ENCODE measurements at regions not wholly inside any gene's neighbourhood (a gene's known extent, or its start where the extent isn't known, plus 50 kb on each side); places are given as distances from the start of the nearest gene placed in this dataset.

- TF ChIP-seq CTCF (IDR thresholded peaks at IDR 0.05; ENCODE audit: borderline replicate concordance, extremely low read depth, insufficient read depth), result no peak
- FAIRE-seq, result no peak
- intact Hi-C loops (cut with DNase I), result no loop called here
- no peaks in the 10 kb centered on the region for H3K36me3 ChIP-seq (ENCODE audit: control insufficient read depth in 2 of 3, insufficient read depth in 3 of 3, low read length in 3 of 3)
- H3K4me3 ChIP-seq (ENCODE audit: low read length in 3 of 3), result no peak overlapping the region
- H3K9ac ChIP-seq (ENCODE audit: low read length in 3 of 3), result no peak overlapping the region
- H3K4me1 ChIP-seq (ENCODE audit: control insufficient read depth in 2 of 3, insufficient read depth in 2 of 3, low read depth in 1 of 3, low read length in 3 of 3), result no peaks in the 10 kb centered on the region
- no peak for DNase-seq
- peaks cover 26% of the 10 kb centered on the region for H3K27me3 ChIP-seq (ENCODE audit: control insufficient read depth, insufficient read depth, low read length)
- no peak overlapping the region for H3K27ac ChIP-seq (ENCODE audit: low read depth in 2 of 2, low read length in 2 of 2)
- H3K9me3 ChIP-seq (ENCODE audit: control insufficient read depth in 2 of 3, insufficient read depth in 1 of 3, low read length in 3 of 3), result peaks cover 0 to 4% (median 2%) of the 10 kb centered on the region in 3 donors
These were observed 196.1 kb downstream of the TRIM27 start for GRCh38 chr6:28727559-28728211.

- intact Hi-C loops (cut with DNase I), result no loop called here
- no peak overlapping the region for H3K27ac ChIP-seq (ENCODE audit: low read depth in 2 of 2, low read length in 2 of 2)
- peaks cover 46% of the 10 kb centered on the region for H3K27me3 ChIP-seq (ENCODE audit: control insufficient read depth, insufficient read depth, low read length)
These were observed 194.0 kb downstream of the TRIM27 start for GRCh38 chr6:28729501-28730402.

GRCh38 chr6:28732052-28732451, 191.7 kb downstream of the TRIM27 start:
- FAIRE-seq (no peak), DNase-seq (no peak)
- peaks cover 61% of the 10 kb centered on the region for H3K27me3 ChIP-seq (ENCODE audit: control insufficient read depth, insufficient read depth, low read length)
- no peak overlapping the region for H3K4me3 ChIP-seq (ENCODE audit: low read length in 3 of 3)
- no peak overlapping the region for H3K27ac ChIP-seq (ENCODE audit: low read depth in 2 of 2, low read length in 2 of 2)
- no peaks in the 10 kb centered on the region for H3K4me1 ChIP-seq (ENCODE audit: control insufficient read depth in 2 of 3, insufficient read depth in 2 of 3, low read depth in 1 of 3, low read length in 3 of 3)
- peaks cover 0 to 4% (median 4%) of the 10 kb centered on the region in 3 donors for H3K9me3 ChIP-seq (ENCODE audit: control insufficient read depth in 2 of 3, insufficient read depth in 1 of 3, low read length in 3 of 3)
- no peak overlapping the region for H3K9ac ChIP-seq (ENCODE audit: low read length in 3 of 3)
- intact Hi-C loops (cut with DNase I), result no loop called here
- no peaks in the 10 kb centered on the region for H3K36me3 ChIP-seq (ENCODE audit: control insufficient read depth in 2 of 3, insufficient read depth in 3 of 3, low read length in 3 of 3)
- no peak for TF ChIP-seq CTCF (IDR thresholded peaks at IDR 0.05; ENCODE audit: borderline replicate concordance, extremely low read depth, insufficient read depth)

More at GRCh38 chr6:28729501-28730402, 194.0 kb downstream of the TRIM27 start:
- Histone ChIP-seq H3K4me1 (ENCODE audit: control insufficient read depth in 2 of 3, insufficient read depth in 2 of 3, low read depth in 1 of 3, low read length in 3 of 3) (no peaks in the 10 kb centered on the region), H3K36me3 (ENCODE audit: control insufficient read depth in 2 of 3, insufficient read depth in 3 of 3, low read length in 3 of 3) (no peaks in the 10 kb centered on the region), H3K4me3 (ENCODE audit: low read length in 3 of 3) (peak overlapping the region in 1 of 3 donors; percentile 79), H3K9me3 (ENCODE audit: control insufficient read depth in 2 of 3, insufficient read depth in 1 of 3, low read length in 3 of 3) (peaks cover 0 to 4% (median 2%) of the 10 kb centered on the region in 3 donors), H3K9ac (ENCODE audit: low read length in 3 of 3) (no peak overlapping the region)
- no peak for TF ChIP-seq CTCF (IDR thresholded peaks at IDR 0.05; ENCODE audit: borderline replicate concordance, extremely low read depth, insufficient read depth)
- no peak for DNase-seq
- no peak for FAIRE-seq

Data from kidney (tissue), 13 donors.